ENCODE measurements at regions not wholly inside any gene's neighbourhood (a gene's known extent, or its start where the extent isn't known, plus 50 kb on each side); places are given as distances from the start of the nearest gene placed in this dataset.

DNA sequence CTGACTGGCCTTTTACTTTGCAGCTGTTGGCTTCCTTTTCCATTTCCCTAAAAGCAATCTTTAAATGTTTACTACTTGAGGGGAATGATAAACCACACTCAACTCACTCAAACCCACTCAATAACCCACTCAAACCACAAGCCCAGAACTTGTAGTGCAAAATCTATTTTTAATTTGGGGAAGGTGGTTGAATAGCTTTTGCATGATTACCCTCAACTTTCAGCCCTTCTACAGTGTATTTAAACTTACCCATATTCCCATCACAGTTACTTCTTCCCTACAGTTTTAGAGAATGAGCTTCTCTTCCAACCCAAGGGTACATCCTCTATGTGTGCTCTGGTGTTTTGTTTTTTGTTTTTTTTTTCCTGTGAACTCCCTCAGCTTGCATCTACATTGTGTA, 636.1 kb downstream of the TDRD15 start:
- TF ChIP-seq, protein P1, sequence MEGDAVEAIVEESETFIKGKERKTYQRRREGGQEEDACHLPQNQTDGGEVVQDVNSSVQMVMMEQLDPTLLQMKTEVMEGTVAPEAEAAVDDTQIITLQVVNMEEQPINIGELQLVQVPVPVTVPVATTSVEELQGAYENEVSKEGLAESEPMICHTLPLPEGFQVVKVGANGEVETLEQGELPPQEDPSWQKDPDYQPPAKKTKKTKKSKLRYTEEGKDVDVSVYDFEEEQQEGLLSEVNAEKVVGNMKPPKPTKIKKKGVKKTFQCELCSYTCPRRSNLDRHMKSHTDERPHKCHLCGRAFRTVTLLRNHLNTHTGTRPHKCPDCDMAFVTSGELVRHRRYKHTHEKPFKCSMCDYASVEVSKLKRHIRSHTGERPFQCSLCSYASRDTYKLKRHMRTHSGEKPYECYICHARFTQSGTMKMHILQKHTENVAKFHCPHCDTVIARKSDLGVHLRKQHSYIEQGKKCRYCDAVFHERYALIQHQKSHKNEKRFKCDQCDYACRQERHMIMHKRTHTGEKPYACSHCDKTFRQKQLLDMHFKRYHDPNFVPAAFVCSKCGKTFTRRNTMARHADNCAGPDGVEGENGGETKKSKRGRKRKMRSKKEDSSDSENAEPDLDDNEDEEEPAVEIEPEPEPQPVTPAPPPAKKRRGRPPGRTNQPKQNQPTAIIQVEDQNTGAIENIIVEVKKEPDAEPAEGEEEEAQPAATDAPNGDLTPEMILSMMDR (IDR thresholded peaks at IDR 0.05) = no peak
- no peak for TF ChIP-seq POLR2A (IDR thresholded peaks at IDR 0.05)

Measured in vagina (tissue), 2 donors.